HG02588 (cell line): ENCODE measurements at regions not wholly inside any gene's neighbourhood (a gene's known extent, or its start where the extent isn't known, plus 50 kb on each side); places are given as distances from the start of the nearest gene placed in this dataset.
"Not testable (repeated sequence)": the region's sequence is repeated elsewhere in the genome, so short reads cannot be mapped to it uniquely, and the experiment has no call there.

Source experiments
- ATAC-seq: cut with Tn5 transposase; IDR thresholded peaks from one replicate; pipeline ENCODE4 v1.9.1; 2021; ENCODE audit warnings: mild to moderate bottlenecking, moderate library complexity; ENCODE audit not compliant: unreplicated experiment

- no peak for ATAC-seq
These were observed 145.4 kb upstream of the TLE3 start for GRCh38 chr15:70242951-70243685.

DNA sequence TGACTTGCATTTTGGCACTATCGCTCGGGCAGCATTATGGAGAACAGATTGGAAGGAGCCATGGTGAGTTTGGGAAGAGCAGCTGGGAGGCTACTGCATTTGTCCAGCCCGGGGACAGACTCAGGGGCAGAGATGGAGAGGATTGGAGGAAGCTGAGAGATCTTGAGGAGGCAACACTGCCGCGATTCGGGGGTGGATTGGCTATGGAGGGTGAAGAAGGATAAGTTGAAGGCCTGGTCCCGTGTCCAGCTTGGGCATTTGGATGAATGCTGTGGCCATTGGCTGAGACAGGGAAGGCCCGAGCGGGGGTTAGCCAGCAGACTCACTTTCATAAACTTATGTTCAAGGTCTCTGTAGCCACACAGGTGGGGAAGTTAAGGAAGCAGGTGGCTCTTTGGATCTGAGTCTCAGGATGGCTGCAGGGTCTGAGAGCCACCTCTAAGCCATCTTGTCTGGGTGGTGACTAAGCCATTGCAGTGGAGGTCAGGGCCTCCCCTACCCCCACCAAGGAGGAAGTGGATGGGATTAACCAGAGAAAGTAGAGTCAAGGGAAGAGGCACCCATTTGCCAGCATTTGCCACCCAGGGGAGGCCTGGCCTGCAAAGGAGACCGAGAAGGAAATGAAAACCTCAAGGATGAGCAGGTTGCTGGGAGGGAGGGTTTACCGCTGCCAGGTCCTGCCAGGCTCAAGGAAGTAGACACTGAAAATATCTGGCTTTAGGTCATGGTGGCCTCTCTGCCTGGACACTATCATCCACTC is 144.0 kb upstream of the TLE3 start:
- ATAC-seq: no peak

GRCh38 chr15:70240820-70241430 is 143.2 kb upstream of the TLE3 start:
- ATAC-seq: no peak

GRCh38 chr15:70240082-70240481 is 142.4 kb upstream of the TLE3 start:
- ATAC-seq: peak; percentile 75

- no peak for ATAC-seq
These were observed 141.2 kb upstream of the TLE3 start for GRCh38 chr15:70238917-70239316.

- no peak for ATAC-seq
These were observed 139.9 kb upstream of the TLE3 start for GRCh38 chr15:70237626-70238025.

DNA sequence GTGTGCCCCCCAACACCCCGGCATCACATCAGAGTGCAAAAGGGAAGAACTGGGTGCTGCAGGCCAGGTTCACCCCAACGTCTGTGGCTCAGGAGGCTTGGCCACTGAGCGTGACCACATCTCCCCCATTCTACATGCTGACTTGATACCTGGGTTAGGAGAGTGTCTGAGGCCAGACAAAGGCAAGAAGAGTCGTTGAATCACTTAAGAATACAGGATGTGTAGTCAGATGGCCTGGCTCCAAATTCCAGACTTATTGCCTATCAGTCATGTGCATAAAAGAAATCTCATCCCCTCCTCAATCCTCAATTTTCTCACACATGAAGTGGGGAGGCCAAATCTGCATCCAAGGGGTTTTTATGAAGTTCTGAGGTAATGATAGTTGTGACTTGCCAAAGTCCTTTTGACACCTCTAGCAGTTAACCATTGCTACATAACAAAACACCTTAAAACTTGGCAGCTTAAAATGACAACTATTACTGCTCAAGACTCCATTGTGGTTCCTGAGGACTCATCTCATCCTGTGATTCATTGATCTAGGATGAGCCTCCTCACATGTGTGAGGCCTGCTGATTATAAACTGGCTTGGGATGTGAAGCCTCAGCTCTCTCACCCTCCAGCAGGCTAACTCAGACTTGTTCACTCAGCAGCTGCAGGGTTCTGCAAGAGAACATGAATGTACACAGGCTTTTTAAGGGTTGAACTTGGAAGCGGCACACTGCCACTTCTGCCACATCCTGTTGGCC is 138.8 kb upstream of the TLE3 start:
- no peak for ATAC-seq

DNA sequence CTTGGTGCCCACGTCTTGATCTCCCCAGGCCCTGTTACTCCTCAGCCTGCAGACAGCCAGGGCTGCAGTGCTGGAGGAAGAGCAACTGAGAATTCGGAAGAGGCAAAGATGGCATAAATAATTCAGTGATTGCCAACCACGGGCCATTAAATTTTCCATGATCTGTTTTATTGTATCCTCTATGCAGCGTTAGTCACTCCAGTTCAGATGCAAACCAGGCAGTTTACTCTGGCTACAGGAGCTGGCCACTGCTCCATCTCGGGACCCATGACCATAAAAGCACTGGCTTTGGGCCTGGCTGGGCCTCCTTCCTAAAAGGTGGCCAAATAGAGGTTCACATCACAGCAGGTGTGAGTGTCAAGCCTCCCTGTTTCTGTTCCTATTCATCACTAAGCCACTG is 137.6 kb upstream of the TLE3 start:
- no peak for ATAC-seq

- no peak for ATAC-seq
These were observed 136.7 kb upstream of the TLE3 start for GRCh38 chr15:70234256-70234905.

DNA sequence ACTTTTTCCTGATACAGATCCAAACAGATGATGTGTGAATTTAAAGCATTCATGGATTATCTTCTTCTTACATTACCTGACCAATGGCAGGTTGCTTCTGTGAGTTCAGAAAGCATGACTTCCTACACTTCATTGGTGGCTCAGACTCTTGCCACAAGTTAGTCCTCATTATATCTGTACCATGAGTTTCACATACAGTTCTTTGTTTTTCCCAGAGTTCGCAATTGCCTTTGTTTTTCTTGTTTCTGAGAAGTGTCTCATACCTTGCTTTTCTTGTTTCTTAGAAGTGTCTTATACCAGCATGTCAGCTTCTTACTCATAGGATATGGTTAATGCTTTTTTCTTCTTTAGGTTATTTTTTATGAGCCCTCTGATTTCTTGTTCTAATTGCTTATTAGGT is 133.8 kb upstream of the TLE3 start:
- no peak for ATAC-seq

DNA sequence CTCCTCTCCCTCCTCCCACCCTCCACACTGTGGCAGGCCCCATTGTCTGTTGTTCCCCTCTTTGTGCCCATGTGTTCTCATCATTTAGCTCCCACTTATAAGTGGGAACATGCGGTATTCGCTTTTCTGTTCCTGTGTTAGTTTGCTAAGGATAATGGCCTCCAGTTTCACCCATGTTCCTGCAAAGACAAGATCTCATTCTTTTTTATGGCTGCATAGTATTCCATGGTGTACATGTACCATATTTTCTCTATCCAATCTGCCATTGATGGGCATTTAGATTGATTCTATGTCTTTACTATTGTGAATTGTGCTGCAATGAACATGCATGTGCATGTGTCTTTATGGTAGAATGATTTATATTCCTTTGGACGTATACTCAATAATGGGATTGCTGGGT is 130.2 kb upstream of the TLE3 start:
- not testable (repeated sequence) for ATAC-seq

- no peak for ATAC-seq
These were observed 129.4 kb upstream of the TLE3 start for GRCh38 chr15:70227147-70227546.

DNA sequence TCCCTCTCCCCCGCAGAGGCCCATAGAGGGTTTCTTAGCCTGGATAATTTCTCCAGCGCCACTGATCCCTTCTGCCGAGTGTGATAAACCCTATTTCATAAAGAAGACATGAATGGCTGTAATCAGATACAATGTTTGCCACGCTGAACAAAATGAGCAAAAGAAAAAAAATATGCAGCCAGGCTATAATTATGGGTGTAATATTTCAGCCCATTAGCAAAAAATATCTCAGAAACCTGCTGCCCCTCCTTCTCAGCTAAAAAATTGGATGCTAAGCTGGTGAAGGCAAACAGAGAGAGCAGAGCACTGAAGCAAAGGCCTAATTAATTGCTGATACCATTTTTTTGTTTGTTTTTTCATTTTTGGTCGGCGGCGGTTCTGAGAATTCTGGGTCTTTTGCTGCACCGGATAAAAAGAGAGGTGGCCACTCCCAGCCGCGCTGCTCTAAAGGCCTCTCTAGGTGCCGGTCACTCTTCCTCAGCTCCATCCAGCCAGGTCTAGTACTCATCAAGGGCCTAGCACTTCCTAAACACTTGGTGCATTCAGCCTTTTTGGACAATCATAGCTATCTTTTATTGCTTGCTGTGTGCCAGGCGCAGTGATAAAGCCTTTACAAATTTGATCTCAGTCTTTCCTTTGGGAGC is 128.7 kb upstream of the TLE3 start:
- no peak for ATAC-seq

- no peak for ATAC-seq
These were observed 127.7 kb upstream of the TLE3 start for GRCh38 chr15:70225416-70225815.

GRCh38 chr15:70222606-70223005 is 124.9 kb upstream of the TLE3 start:
- no peak for ATAC-seq

- ATAC-seq: no peak
These were observed 122.9 kb upstream of the TLE3 start for GRCh38 chr15:70220490-70221096.

GRCh38 chr15:70219966-70220365 is 122.2 kb upstream of the TLE3 start:
- ATAC-seq: no peak

DNA sequence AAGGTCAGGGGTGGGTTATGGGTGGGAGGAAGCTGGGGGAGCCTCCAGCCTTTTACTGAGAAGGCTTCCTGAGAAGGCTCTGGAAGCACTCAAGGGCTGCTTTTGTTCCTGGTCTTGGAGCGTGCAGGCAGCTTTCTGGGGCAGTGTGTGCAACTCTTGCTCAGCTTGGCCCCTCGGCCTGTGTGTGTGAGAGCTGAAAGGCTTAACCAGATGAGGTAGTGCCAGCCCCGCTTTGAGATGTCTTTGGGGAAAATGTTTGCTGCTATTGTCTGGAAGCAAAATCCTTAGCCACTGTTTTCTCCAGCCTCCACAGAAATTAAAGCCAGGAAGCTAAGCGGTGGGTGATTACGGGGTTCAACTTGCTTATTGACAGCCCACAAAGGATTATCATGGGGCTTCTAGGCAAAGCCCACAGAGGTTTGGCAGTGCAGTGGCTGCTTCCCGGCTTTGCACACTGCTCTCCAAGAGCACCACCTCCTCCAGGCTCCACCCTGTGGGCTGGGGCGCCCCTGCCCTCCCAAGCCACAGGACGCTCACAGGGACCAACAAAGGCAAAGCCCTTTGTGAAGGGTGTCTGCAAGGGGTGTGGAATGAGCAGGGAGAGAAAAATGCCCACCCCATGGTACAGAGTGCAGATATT is 121.7 kb upstream of the TLE3 start:
- no peak for ATAC-seq
